NCI-H2029 treated with DMSO at 0.1 percent for 48 hours (cell line): ENCODE measurements at regions not wholly inside any gene's neighbourhood (a gene's known extent, or its start where the extent isn't known, plus 50 kb on each side); places are given as distances from the start of the nearest gene placed in this dataset.

Experiments
- DNase-seq: peaks from one replicate; lab custom pipeline; 2025; lab: John Stamatoyannopoulos, UW

- DNase-seq: no peak
Measured at GRCh38 chr4:111662496-111662895, 482.8 kb upstream of the FAM241A start.

GRCh38 chr4:111664308-111664945, 480.8 kb upstream of the FAM241A start:
- DNase-seq: no peak

DNA sequence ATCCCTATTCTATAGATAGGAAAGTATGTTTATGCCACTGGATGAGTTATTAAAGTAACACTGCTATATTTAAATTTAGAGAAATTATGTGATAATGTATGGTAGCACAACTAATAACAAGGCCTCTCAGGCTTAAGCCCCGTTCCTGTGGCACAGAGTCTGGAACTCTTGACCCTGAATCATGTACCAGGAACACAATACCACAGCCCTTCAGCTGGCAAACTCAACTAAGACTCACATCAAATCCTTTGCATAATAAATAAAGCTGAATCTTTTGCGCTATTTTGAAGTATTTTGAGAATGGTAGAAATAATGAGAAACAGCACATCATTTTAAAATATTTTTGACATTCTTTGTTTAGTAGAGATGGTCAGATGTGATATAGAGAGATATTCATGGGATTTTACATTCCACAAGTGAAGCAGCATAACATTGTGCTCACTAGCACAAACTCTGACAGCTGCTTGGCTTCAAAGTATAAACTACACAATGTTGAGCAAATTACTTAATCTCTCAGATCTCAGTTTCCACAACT, 478.4 kb upstream of the FAM241A start:
- DNase-seq: no peak

DNA sequence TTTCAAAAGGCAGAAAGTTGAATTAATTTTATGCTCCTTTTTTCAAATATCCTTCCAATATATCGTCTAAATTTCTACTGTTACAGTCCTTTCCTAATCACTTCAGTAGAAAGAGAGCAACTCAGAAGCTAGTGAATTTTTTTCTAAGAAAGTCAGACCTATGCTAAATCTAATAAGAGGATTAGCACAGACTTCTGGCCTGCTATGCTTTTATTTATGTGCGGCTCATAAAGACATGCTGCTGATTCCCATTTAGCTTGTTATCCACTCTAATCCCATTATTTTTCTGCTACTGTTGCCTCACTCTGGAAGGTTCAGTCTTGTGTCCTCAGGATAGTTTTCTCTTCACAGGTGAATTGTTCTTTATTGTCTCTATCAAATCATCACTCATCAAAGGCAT, 473.5 kb upstream of the FAM241A start:
- no peak for DNase-seq

GRCh38 chr4:111675746-111676145, 469.5 kb upstream of the FAM241A start:
- no peak for DNase-seq

GRCh38 chr4:111676533-111676932, 468.7 kb upstream of the FAM241A start:
- DNase-seq: no peak

DNA sequence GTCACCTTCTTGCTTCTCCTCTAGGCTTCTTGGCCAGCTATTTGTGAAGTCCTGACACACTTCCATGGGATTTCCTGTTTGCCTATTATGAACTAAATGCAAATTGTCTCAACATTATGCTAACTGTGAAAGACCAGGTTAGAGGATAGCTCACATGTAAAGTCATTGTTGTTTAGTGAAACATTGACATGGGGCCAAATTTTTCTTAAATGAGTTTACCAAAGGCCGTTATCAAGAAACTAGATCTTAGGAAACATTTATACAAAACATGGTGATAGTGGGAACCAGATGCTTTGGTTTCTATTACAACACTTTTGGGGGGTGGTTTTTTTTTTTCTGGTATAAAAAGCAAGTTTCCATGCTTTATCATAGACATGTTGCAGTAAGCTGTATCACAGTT, 466.8 kb upstream of the FAM241A start:
- no peak for DNase-seq

DNA sequence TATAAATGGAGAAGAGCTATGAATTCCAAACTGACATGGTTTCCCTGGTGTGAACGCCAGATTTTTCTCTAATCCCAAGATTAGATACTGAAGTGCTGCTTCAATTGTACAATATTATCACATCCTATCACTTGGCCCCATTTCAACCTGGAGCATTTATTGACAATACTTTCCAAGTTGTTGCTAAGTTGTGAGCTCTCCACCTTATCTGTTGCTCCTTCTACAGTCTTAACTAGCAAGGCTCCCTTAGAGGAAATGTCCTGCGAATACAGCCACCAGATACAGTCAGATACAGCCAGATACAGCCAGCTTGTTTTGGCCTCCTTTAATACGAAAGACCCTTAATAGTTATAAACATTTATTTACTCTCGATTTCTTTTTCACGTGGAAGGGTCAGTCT, 466.3 kb upstream of the FAM241A start:
- no peak for DNase-seq

DNA sequence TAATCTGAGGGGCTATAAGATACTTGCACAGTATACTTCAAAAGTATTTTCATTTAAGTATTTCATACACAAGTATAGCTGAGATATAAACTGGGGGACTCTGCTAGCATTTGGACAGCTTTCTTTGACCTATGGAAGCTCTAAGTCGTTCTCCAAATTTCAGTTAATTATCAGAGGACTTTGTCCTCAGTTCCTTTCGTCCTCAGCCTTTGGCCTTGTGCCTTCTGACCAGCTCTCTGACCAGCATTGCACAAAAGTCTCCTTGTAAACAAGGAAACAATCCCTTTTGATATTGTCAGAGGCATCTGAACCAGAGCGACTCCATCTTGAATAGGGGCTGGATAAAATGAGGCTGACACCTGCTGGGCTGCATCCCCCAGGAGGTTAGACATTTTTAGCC, 464.0 kb upstream of the FAM241A start:
- DNase-seq: no peak

GRCh38 chr4:111681751-111682150, 463.5 kb upstream of the FAM241A start:
- DNase-seq: no peak

DNA sequence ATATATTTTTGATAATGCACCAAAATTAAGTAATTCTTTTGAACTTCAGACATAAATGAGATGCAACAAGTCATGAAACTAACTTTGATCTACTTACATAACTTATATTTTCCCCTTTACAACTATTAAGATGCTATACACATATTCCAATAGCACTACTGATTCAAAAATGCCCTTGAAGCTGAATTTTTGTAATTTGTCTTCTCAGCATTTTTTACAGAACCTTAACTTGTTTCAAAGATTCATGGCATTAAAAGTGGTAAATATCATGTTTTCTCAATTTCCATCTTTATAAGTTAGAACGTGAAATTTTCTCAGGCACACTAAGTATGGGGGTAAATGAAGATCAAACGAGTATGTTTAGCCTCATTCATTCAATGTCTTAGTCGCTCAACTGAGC, 460.0 kb upstream of the FAM241A start:
- no peak for DNase-seq

- DNase-seq: no peak
Measured at GRCh38 chr4:111689214-111689613, 456.0 kb upstream of the FAM241A start.

DNA sequence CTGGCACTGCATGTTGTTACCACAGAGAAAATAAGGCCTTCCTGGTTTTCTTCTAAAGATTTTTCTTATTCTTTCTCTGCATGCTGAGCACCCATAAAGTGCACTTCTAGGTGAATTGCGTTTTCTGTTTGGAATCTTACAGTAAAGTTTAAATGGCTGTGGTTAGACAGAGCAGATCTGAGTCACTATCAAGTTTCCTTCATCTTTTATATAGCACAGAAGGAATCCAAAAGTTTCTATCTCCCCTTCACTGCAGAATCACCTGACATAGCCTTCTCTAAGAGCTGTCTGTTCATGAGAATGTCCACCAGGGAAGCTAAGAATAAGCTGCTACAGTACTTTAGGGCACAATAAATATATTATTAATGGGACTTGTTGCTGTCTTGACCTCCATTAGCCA, 455.5 kb upstream of the FAM241A start:
- DNase-seq: no peak

DNA sequence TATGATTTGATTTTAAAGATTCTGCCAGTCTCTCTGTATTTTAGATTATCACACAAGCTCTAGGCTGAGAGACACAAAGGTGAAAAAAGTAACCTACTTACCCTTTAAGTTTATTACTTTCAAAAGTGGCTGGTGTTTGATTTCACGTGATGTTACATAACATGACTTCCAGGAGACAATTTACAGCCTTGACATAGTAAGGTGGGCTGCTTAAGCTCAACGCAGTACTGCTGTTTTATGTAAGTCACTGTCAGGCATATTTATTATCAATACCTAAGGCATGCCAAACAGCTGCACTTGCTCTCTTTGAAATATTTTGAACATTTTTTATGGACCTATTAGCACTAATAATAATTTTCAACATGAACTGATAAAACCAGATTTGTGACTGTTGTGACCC, 451.5 kb upstream of the FAM241A start:
- DNase-seq: no peak

DNA sequence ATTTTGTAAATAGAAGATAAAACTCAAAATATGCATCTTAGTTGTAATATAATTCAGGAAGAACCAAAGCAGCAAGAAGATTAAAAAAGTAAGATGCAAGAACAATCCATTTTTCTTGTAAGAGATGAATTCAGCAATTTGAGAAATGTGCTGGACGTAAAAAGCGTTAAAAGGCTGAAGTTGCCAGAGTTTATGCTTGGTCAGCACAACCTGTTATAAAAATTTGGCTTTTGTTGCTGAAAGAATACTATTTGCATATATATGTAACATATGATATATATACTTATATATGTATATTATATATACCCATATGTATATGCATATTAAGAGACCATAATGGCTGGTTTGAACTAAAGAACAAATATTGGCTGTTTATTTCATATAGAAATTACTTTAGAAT, 449.6 kb upstream of the FAM241A start:
- no peak for DNase-seq

- no peak for DNase-seq
Measured at GRCh38 chr4:111696505-111696904, 448.7 kb upstream of the FAM241A start.

GRCh38 chr4:111697176-111697942, 447.9 kb upstream of the FAM241A start:
- no peak for DNase-seq

DNA sequence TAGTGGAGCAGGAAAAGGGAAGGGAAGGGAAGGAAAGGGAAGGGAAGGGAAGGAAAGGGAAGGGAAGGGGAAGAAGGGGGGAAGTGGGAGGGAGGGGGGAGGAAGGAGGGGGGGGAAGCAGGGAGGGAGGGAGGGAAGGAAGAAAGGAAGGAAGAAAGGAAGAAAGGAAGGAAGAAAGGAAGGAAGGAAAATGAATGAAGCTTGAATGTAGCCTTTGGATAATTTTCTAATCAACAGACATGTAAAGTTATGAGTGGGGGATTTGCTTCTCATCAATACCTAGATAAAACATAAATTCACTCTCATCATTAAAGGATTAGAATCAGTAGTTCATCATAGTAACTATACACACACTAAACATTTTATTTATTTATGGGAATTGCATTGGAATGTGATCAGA, 446.9 kb upstream of the FAM241A start:
- DNase-seq: no peak

DNA sequence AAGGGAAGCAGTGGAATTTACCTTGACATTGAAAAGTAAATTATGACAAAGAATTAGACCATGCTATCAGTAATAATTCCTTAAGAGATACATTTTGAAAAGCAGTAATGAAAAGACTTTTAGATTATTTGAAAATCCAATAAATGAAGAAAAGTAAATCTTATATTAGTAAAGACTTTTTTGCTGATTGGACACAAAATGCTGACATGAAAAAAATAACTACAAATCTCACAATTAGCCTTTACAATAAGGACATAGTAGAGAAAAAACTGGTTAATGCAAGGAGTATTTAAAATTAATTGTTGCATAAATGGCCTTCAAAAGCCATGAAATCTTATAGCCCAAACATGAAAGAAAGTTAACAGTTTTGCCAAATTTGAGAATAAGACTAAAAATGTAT, 446.1 kb upstream of the FAM241A start:
- DNase-seq: no peak

DNA sequence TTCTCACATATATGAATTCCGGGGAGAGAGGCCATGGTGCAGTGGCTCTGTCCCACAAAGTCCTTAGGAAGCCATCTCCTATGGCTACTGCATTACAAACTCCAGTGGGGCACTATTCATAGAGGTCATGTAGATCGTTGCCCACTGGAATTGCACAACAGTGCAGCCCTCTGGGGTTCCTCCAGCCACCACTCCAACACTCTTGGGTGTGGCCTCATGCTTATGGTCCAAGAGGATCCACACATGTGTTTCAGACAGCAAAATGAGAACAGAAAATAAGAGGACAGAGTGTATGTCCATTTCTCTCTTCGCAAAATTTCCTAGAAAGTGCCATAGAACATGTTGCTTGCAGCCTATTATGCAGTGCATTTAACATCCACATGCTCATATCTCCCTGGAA, 444.2 kb upstream of the FAM241A start:
- DNase-seq: no peak

DNA sequence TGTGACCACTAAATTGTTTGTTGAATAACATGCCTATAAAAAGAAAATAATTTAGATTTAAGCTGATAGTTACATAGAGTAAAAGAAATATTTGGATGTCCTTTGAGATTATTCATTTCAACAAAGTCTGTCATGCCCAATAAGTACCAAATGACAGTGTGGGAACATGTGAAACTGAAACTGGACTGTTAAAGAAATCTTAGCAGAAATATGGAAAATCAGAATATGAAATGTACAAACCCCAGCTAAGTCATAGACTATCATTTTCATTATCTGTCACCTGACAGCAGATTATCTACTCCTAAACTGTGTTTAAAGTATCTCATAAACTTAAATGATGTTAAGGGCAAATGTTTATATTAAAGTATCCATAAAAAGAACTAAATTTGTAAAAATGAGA, 437.8 kb upstream of the FAM241A start:
- no peak for DNase-seq

- no peak for DNase-seq
Measured at GRCh38 chr4:111712093-111712677, 433.1 kb upstream of the FAM241A start.

GRCh38 chr4:111713276-111713675, 432.0 kb upstream of the FAM241A start:
- DNase-seq: no peak
